Upper lobe of left lung (tissue), 4 donors: ENCODE measurements at regions not wholly inside any gene's neighbourhood (a gene's known extent, or its start where the extent isn't known, plus 50 kb on each side); places are given as distances from the start of the nearest gene placed in this dataset.

Experiments
- small RNA-seq, 4 donors: library from RNA; depleted of rRNA; stranded (forward); fragments of <200 nt; gene quantifications; one replicate each; pipeline ENCODE3, GENCODE V24; 2016

Small RNA genes in the stretch of these regions (small RNA-seq; reads per million reads assigned to genes)
- gene AL121956.5 (0 reads per million in 4 donors), gene GNG5P1 (0 reads per million in 4 donors)
